ENCODE measurements at regions not wholly inside any gene's neighbourhood (a gene's known extent, or its start where the extent isn't known, plus 50 kb on each side); places are given as distances from the start of the nearest gene placed in this dataset.

DNA sequence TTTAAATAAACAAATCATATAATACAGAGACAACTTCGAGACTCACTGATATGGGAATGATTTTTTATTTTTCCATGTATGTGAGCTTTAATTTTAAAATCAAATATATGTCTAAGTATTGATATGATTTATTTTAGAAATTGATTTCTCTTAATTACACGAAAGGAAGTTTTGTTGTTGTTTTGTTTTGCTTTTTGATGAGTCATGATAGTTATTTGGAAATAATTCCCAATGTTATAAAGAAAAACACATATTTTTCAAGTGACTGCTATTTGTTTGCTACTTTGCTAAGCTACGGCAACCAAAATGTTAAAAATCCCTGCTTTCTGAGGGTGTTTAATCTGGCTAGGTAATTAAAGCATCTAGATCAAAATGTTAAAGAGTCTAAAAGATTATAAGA lies 2139.4 kb upstream of the TENM3 start:
- no peak for DNase-seq

- DNase-seq: no peak
Observed at GRCh38 chr4:180105362-180105761, 2137.8 kb upstream of the TENM3 start.

GRCh38 chr4:180106122-180106521 lies 2137.1 kb upstream of the TENM3 start:
- DNase-seq: no peak

DNA sequence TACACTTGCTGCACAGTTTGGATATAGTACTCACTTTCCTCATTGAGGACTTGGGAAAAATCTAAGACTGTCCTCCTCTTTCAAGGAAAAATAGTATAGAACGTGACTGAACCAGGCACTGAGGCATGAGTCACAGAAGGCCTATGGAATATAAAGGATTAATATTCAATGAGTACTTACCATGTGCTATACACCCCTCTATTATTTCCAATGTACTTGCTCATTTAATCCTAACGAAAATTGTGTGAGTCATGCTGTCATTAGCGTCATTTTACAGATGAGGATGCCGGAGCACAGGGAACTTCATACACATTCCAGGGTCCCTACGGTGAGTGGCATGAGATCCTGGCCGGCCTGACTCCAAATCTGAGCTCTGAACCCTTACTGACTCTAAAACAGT lies 2136.2 kb upstream of the TENM3 start:
- no peak for DNase-seq

- no peak for DNase-seq
Observed at GRCh38 chr4:180116840-180117239, 2126.4 kb upstream of the TENM3 start.

- DNase-seq: no peak
Observed at GRCh38 chr4:180120068-180120467, 2123.1 kb upstream of the TENM3 start.

DNA sequence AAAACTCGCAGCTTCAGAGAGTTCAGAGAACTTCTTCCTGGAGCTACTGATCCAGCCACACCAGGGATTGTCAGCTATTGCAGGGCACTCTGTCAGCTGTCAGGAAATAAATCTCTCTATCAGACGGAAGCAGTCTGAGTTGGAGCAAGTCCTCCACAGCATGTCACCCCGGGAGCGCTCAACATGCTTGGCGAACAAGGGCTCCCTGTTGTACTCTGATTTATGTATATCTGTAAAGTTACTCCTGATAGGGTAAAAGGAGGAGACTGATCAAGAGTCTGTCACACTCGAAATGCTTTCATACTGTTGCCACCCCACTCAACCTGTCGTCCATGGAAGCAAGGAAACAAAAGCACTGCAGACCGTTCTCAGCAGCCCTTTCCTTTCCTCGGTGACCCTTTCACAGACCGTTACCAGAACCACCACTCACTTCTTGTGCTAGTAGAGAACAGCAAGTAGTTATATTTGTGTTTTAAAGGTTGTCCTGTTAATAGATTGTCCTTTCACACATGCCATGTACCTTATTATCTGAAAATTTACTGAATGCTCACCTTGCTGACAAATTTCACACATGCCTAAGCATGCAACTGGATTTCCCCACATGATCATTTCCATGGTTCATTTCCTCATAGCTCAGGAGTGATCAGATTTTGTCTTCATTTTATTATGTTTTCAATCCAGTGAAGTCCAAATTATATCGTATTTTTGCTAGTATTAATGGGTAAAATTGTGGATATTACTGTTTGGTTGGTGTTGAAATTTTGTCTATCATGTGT lies 2108.9 kb upstream of the TENM3 start:
- no peak for DNase-seq

DNA sequence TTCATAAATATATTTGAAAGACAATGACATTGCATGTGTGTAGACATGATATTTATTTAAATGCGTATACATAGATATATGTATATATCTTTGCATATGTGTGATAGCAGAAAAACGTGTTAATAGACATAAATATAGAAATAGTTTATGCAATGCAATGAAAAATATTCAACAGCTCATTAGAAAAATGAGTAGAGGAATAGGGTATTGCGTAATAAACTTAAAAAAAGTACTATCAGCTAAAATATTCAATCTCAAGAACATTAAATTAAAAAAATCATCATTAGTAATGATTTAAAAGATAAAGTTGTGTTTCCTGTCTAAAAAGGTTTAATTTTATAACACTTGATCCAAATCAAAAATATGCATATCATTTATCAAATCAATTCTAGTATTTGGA lies 2101.5 kb upstream of the TENM3 start:
- DNase-seq: no peak

- DNase-seq: no peak
Observed at GRCh38 chr4:180148737-180149136, 2094.5 kb upstream of the TENM3 start.

GRCh38 chr4:180150818-180151217 lies 2092.4 kb upstream of the TENM3 start:
- no peak for DNase-seq

DNA sequence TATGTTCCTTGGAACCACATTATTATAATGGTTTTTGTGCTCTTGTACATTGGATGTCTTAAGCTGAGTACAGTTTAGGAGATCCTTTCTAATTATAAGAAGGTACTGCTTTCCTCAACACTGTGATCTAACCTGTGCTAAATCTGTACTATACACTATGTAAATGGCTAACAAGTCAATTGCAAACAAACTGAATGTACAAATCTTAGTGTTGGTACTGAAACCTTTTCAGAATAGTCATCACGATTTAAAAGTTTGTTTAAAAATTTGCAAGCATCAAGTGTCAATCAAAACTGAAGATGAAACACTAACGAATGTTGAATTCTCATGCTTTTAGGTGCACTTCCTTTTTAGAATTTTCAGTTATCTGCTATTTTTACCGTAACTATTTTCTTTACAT lies 2090.4 kb upstream of the TENM3 start:
- no peak for DNase-seq

DNA sequence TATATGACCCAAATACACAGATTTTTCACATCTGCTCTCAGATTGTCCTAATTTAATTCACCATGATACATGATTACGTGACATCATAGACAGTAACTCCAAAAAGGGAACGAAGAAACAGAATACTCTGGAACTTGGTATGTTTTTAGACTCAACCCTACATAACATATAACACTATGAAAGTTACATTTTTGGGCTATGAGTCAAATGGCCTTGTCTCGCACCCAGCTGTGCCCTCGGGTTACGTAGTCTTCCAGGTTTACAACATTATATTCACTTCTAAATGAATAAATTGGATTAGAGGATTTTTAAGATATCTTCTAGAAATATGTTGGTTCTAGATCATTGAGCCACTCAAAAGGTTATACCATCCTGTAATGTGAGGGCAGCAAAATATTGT lies 2089.6 kb upstream of the TENM3 start:
- no peak for DNase-seq

DNA sequence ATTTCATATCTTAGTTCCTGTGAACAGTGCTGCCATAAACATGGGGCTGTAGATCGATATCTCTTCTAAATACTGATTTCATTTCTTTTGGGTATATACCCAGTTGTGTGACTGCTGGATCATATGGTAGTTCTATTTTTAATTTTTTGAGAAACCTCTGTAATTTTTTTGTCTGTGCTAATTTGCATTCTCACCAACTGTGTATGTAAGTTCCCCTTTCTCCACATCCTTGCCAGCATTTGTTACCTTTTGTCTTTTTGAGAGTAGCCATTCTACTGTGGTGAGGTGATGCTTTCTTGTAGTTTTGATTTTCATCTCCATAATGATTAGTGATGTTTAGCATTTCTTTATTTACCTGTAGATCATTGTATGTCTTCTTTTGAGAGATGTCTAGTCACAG lies 2086.5 kb upstream of the TENM3 start:
- no peak for DNase-seq

- DNase-seq: no peak
Observed at GRCh38 chr4:180160195-180160983, 2082.8 kb upstream of the TENM3 start.

GRCh38 chr4:180164799-180165198 lies 2078.4 kb upstream of the TENM3 start:
- no peak for DNase-seq

DNA sequence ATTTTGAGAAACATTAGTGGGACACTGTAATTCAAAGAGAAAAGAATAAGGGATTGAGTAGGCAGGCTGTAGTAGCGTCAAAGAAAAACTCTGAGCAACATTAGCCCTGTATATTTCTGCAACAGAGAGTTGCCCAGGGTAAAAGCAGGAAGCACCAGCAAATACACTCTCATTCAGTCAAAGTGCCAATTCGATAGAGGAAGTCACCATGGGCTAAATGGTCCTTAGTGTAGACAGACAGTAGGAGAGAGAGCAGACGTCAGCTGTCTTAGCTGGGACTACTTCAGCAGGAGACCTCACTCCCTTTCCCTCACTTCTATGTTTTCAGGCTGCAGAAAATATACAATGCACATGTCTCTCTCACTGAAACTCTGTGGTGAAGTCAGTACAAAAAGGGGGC lies 2073.8 kb upstream of the TENM3 start:
- DNase-seq: no peak

DNA sequence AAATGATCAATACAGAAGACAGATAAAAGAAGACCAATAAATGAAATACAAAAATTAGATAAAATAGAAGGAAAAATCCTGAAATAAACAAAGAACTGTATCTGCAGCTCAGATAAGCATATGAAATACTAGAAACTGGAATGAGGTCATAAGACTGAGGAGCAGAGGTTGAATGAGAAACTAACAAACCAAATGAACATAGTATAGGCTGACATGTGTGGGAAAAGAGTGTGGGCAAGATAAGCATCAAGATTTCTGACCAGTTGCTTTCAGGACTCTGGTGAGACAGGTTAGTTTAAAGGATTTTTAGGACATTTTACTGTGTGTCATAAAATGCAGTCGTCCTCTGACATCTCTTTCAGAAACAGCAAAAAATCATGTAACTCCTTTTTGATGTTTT lies 2073.2 kb upstream of the TENM3 start:
- no peak for DNase-seq

DNA sequence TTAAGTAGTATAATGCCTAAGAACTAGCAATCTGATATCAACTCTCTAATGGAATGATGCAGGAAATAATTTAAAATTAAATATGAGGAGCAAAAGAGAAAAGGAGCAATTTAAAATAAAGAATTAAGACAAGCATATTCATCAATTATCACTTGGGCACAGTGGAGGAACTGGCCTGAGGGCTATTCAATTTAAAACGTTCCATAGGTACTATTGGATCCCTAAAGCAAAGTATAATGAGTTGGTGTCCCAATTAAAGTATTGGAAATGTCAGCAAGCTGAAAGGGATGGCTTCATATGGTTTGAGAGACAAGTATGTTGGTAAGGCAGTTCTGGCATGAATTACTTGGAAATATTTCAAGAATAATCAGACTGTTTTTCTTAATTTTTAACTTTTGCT lies 2064.1 kb upstream of the TENM3 start:
- DNase-seq: no peak

DNA sequence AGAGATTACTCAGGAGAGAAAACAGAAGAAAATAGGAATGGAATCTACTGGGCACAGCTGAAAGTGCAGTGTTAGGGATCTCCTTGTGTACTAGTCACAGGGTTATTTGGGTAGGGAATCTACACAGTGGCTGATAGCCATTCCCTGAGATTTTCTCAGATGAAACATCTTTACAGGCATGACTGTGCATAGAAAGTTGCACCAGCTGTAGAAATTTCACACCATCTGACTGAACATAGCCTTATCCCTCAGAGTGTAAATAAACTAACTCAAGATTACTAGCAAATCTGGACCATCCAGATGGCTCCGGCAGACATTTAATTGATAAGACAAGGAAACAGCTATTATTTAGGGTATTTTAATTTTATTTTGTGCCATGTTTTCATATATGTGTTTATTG lies 2053.5 kb upstream of the TENM3 start:
- DNase-seq: no peak

GRCh38 chr4:180190382-180190781 lies 2052.8 kb upstream of the TENM3 start:
- DNase-seq: no peak

DNA sequence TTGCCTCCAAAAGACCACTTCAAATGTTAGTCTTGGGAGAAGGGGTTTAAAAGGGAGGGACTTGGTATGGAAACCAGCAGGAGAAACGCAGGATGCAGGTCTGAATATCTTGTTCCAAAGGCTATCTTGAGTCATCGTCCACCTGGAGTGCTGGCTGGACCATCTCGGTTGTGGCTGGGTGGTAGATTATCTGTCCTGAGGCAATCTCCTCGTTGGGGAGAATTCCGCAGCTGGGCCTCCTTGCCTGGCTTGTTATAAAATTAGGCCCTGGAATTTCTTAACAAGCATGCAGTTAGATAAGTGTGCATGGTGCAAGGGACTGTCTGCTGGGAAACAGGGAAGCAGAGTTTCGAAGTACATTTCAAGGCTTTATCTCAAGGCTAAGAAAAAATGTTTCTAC lies 2045.7 kb upstream of the TENM3 start:
- no peak for DNase-seq

DNA sequence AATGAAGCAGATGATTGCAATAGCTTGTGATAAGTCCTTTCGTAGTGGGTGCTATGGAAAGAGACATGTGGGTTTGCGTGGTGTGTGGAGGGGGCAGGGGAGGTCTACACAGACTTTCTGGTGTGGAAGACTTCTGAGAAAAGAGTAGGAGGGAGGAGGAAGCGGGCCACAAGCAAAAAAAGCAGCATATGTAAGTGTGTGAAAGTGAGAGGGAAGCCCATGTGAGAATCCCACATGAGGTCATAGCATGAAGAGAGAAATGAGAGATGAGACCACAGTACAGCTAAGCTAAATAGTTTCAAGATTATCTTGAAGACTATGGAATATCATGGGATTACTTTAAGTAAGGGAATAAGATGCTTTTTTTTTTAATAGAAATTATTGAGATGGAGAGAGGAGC lies 2039.9 kb upstream of the TENM3 start:
- DNase-seq: no peak

DNA sequence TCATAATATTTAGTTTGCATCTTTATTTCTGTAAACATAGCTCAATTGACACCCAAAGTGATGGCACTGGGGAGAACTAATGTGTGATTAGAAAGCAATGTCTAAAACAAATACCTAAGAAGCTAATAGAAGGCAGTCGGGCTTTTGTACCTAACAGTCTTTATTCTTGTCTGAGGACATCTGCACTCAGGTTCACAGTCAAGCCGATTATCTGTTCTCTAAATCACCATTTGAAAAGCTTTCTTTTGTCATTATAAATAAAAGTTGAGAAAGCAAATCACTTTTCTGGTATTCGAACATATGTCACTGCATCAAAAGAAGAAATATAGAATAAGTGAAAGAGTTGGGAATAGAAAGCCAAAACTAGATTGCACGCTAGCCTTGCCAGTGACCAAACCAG lies 2037.9 kb upstream of the TENM3 start:
- DNase-seq: no peak

- DNase-seq: no peak
Observed at GRCh38 chr4:180207921-180208320, 2035.3 kb upstream of the TENM3 start.

DNA sequence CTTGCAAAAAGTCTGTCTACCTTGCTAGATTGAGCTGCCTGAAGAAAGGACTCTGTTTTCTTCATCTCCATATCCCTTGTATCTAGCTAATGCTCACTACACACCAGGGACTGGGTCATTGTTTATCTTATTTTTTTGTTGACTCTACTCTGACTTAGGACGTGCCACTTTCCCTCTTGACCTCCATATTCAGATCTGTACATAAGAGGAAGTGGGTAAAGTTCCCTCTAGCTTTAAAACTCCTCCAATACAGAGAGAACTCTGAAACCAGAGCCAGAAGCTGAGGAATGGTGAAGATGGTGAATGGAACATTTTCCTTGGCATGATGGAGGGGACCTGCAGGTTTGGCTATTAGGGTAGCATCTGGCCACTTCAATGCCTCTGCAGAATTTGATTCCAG lies 2026.1 kb upstream of the TENM3 start:
- DNase-seq: no peak

Measured in activated CD4-positive, alpha-beta T cell treated with anti-CD3 and anti-CD28 coated beads for 1 hour (primary cell).